MM.1S (cell line): ENCODE measurements at regions not wholly inside any gene's neighbourhood (a gene's known extent, or its start where the extent isn't known, plus 50 kb on each side); places are given as distances from the start of the nearest gene placed in this dataset.

Experiments used
- DNase-seq: peaks from one replicate; pipeline ENCODE4 v3.0.0-alpha.2; 2015
- H2AFZ ChIP-seq: fragments of 300-600 bp; sonication (generic); 2 replicates; pipeline ENCODE4 v1.6.0; 2016; ENCODE audit warnings: antibody characterized with exemption, low read length
- H3F3A ChIP-seq: fragments of 300-600 bp; sonication (generic); 2 replicates; pipeline ENCODE4 v1.6.1; 2016; ENCODE audit warnings: mild to moderate bottlenecking, antibody characterized with exemption, low read length, moderate library complexity, mixed read lengths; ENCODE audit not compliant: insufficient read depth
- H3K27ac ChIP-seq: fragments of 300-600 bp; sonication (generic); 2 replicates; pipeline ENCODE4 v1.5.1; 2016; ENCODE audit warnings: mild to moderate bottlenecking, low read length
- H3K27me3 ChIP-seq: fragments of 300-600 bp; sonication (generic); replicated peaks from 2 replicates; pipeline ENCODE4 v1.6.0; 2016; ENCODE audit warnings: low read length; ENCODE audit not compliant: insufficient read depth
- H3K36me3 ChIP-seq: fragments of 300-600 bp; sonication (generic); replicated peaks from 2 replicates; pipeline ENCODE4 v1.6.1; 2016; ENCODE audit warnings: mild to moderate bottlenecking, low read length, mixed read lengths; ENCODE audit not compliant: insufficient read depth
- H3K4me1 ChIP-seq: fragments of 300-600 bp; sonication (generic); 2 replicates; pipeline ENCODE4 v1.6.1; 2016; ENCODE audit warnings: low read length, mixed read lengths
- H3K4me2 ChIP-seq: fragments of 300-600 bp; sonication (generic); 2 replicates; pipeline ENCODE4 v1.6.0; 2016; ENCODE audit warnings: low read depth, low read length
- H3K4me3 ChIP-seq: fragments of 300-600 bp; sonication (generic); 2 replicates; pipeline ENCODE4 v1.5.1; 2016; ENCODE audit warnings: low read length, mixed read lengths
- H3K79me2 ChIP-seq: fragments of 300-600 bp; sonication (generic); 2 replicates; pipeline ENCODE4 v1.6.1; 2016; ENCODE audit warnings: mixed run types, low read length, mixed read lengths
- H3K9ac ChIP-seq: fragments of 300-600 bp; sonication (generic); 2 replicates; pipeline ENCODE4 v1.6.1; 2016; ENCODE audit warnings: low read length, mixed read lengths
- H3K9me2 ChIP-seq: fragments of 300-600 bp; sonication (generic); replicated peaks from 2 replicates; pipeline ENCODE4 v1.6.1; 2016; ENCODE audit warnings: mild to moderate bottlenecking, low read length, mixed read lengths; ENCODE audit not compliant: insufficient read depth
- H3K9me3 ChIP-seq: fragments of 300-600 bp; sonication (generic); replicated peaks from 2 replicates; pipeline ENCODE4 v1.6.1; 2016; ENCODE audit warnings: mild to moderate bottlenecking, low read length, mixed read lengths; ENCODE audit not compliant: insufficient read depth
- H4K20me1 ChIP-seq: fragments of 300-600 bp; sonication (generic); 2 replicates; pipeline ENCODE4 v1.6.1; 2016; ENCODE audit warnings: mild to moderate bottlenecking, low read length, moderate library complexity, mixed read lengths; ENCODE audit not compliant: insufficient read depth
- EZH2 ChIP-seq: fragments of 300-600 bp; sonication (generic); optimal IDR thresholded peaks from 2 replicates; pipeline ENCODE3; 2017; ENCODE audit warnings: low read depth, mild to moderate bottlenecking, antibody characterized with exemption, low read length, mixed read lengths
- EZH2phosphoT487 ChIP-seq: fragments of 300-600 bp; sonication (generic); IDR thresholded peaks from 2 replicates; pipeline ENCODE4 v1.6.1; 2018; ENCODE audit warnings: antibody characterized with exemption, low read length
- TF ChIP-seq, protein P1 (sequence below): fragments of 300-600 bp; sonication (generic); IDR thresholded peaks from 2 replicates; pipeline ENCODE4 v1.5.1; 2016; ENCODE audit warnings: antibody characterized with exemption, low read length, mixed read lengths

DNA sequence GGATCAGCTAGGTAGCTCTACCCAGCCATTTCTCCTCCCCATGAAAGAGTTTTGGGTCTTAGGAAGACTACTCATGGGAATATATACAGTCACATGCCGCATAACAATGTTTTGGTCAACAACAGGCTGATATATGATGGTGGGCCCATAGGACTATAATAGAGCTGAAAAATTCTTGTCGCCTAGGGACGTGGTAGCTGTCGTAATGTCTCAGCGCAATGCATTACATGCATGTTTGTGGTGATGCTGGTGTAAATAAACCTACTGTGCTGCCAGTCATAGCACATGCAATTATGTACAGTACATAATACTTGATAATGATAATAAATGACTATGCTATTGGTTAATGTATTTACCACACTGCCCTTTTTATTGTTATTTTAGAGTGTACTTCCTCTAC, 78.2 kb upstream of the DLX6 start:
- H3K27me3 ChIP-seq = no peaks in the 10 kb centered on the region
- no peaks in the 10 kb centered on the region for H3F3A ChIP-seq
- no peak overlapping the region for H3K4me3 ChIP-seq
- no peaks in the 10 kb centered on the region for H3K79me2 ChIP-seq
- no peaks in the 10 kb centered on the region for H3K9me2 ChIP-seq
- H3K9me3 ChIP-seq = no peaks in the 10 kb centered on the region
- H3K9ac ChIP-seq = no peak overlapping the region
- no peaks in the 10 kb centered on the region for H4K20me1 ChIP-seq
- no peak overlapping the region for H3K27ac ChIP-seq
- H3K36me3 ChIP-seq = no peaks in the 10 kb centered on the region
- no peak for DNase-seq
- TF ChIP-seq EZH2phosphoT487 (no peak), EZH2 (no peak)
- TF ChIP-seq, protein P1, sequence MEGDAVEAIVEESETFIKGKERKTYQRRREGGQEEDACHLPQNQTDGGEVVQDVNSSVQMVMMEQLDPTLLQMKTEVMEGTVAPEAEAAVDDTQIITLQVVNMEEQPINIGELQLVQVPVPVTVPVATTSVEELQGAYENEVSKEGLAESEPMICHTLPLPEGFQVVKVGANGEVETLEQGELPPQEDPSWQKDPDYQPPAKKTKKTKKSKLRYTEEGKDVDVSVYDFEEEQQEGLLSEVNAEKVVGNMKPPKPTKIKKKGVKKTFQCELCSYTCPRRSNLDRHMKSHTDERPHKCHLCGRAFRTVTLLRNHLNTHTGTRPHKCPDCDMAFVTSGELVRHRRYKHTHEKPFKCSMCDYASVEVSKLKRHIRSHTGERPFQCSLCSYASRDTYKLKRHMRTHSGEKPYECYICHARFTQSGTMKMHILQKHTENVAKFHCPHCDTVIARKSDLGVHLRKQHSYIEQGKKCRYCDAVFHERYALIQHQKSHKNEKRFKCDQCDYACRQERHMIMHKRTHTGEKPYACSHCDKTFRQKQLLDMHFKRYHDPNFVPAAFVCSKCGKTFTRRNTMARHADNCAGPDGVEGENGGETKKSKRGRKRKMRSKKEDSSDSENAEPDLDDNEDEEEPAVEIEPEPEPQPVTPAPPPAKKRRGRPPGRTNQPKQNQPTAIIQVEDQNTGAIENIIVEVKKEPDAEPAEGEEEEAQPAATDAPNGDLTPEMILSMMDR = no peak
- H2AFZ ChIP-seq = no peak overlapping the region
- no peaks in the 10 kb centered on the region; the same call in 1 of the 2 replicates for H3K4me1 ChIP-seq
- no peak overlapping the region for H3K4me2 ChIP-seq

DNA sequence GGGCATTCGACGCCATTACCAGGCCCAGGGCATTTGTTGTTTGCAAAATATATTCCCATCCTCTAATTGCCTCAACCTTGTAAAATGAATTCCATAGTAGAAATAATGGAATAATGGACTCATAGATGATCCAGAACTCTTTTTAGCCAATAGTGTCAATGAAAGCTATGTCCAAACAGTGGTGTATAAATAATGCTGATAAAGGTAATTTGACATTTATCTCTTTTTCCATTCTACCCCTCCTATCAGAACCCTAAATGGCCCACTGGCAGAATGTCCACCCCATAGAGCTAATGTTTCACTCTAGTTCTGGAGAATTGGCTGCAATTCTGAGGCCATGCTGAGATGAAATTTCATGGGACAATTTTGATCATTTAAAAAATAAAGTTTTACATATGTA, 76.4 kb upstream of the DLX6 start:
- Histone ChIP-seq H3K27me3 (no peaks in the 10 kb centered on the region), H3K36me3 (no peaks in the 10 kb centered on the region), H3K27ac (no peak overlapping the region), H3K4me2 (no peak overlapping the region), H3K4me3 (no peak overlapping the region), H4K20me1 (no peaks in the 10 kb centered on the region), H3K4me1 (no peaks in the 10 kb centered on the region; the same call in 1 of the 2 replicates), H3K9me2 (no peaks in the 10 kb centered on the region), H3K79me2 (no peaks in the 10 kb centered on the region), H2AFZ (no peak overlapping the region), H3K9ac (no peak overlapping the region), H3F3A (no peaks in the 10 kb centered on the region), H3K9me3 (no peaks in the 10 kb centered on the region)
- no peak for DNase-seq
- TF ChIP-seq, protein P1 = no peak
- no peak for TF ChIP-seq EZH2phosphoT487
- no peak for TF ChIP-seq EZH2

DNA sequence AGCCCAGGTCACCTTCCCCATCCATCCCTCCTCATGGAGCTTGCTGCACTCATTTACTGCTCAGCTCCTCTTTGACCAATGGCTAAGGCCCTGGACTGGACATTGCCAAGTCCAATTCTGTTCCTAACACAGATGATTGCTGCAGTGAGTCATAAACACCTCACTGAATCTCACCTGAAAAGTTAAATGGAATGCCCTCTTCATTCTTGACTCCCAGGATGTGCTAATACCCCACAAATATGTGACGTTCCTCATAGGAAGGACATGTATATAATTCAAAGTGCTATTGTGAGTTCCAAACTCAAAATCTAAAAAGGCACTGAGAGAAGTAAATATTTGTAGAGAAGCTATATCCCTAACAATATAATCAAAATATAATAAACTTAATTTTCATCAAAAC, 73.5 kb upstream of the DLX6 start:
- Histone ChIP-seq H3K4me1 (no peaks in the 10 kb centered on the region; the same call in 1 of the 2 replicates), H3K9me3 (no peaks in the 10 kb centered on the region), H3K4me2 (no peak overlapping the region), H3K9me2 (no peaks in the 10 kb centered on the region), H4K20me1 (no peaks in the 10 kb centered on the region), H3F3A (no peaks in the 10 kb centered on the region), H3K36me3 (no peaks in the 10 kb centered on the region), H3K4me3 (no peak overlapping the region), H3K79me2 (no peaks in the 10 kb centered on the region), H3K9ac (no peak overlapping the region), H3K27ac (no peak overlapping the region), H3K27me3 (no peaks in the 10 kb centered on the region), H2AFZ (no peak overlapping the region)
- TF ChIP-seq EZH2phosphoT487 = no peak
- TF ChIP-seq, protein P1 = no peak
- TF ChIP-seq EZH2 = no peak
- no peak for DNase-seq
